ENCODE measurements at regions not wholly inside any gene's neighbourhood (a gene's known extent, or its start where the extent isn't known, plus 50 kb on each side); places are given as distances from the start of the nearest gene placed in this dataset. TPM values are rescaled to one million over a fixed set of nuclear protein-coding genes. Genes with fewer than 3 reads are reported as not detected.

GRCh38 chr10:1814556-1814955, 77.2 kb upstream of the ADARB2 start:
- intact Hi-C loops (cut with micrococcal nuclease), result no loop called here
- Mint-ChIP-seq H3K27me3 (peaks cover 0 to 2% of the 10 kb centered on the region in 2 donors), H3K4me3 (no peak overlapping the region), H3K4me1 (no peaks in the 10 kb centered on the region), H3K36me3 (no peaks in the 10 kb centered on the region), H3K27ac (no peak overlapping the region), H3K9me3 (peaks cover 0 to 33% (median 13%) of the 10 kb centered on the region in 8 donors)
- Histone ChIP-seq H3K27ac (ENCODE audit: low read depth, low read length) (no peak overlapping the region), H3K9me3 (ENCODE audit: control insufficient read depth in 1 of 2, low read length in 2 of 2) (no peaks in the 10 kb centered on the region), H3K4me3 (ENCODE audit: low read length in 2 of 2) (no peak overlapping the region), H3K4me1 (ENCODE audit: insufficient read depth, low read length) (no peaks in the 10 kb centered on the region), H3K36me3 (ENCODE audit: insufficient read depth, low read length) (no peaks in the 10 kb centered on the region), H3K27me3 (ENCODE audit: insufficient read depth, low read length) (no peaks in the 10 kb centered on the region)
- DNase-seq, result no peak
- POLR2A ChIA-PET (ENCODE audit: partially characterized antibody), result no interaction called here
- CTCF ChIA-PET (ENCODE audit: partially characterized antibody), result interaction anchor here (0.7 kb wide), 1 partner anchor 20 kb away, joined by 3 read pairs; no protein-coding TSS in a partner anchor

DNA sequence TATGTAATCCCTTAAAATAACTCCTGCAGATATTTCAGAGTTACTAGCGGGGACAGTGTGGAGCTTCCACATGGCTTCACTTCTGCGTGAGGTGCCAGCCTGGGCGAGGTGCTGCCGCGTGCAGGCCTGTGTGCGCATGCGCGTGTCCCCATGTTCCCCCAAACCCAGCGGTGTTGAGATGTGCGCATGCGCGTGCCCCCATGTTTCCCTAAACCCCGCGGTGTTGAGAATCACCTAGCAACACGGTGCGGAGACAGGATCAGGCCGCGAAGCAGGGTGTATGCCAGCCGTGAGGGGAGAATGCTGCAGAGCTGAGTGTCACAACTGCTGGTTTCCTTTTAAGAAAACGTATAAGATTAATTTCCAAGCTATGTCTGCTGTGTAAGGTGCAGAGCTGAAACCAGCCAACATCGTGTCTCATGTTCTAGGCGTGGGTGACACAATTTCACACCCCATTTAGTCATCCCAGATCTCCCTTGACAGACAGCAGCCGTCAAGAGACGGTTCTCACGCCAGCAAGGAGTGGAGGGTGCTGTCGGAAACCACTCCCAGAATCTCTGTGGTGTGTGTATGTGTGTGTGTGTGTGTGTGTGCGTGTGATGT, 71.9 kb upstream of the ADARB2 start:
- Mint-ChIP-seq H3K27me3 (peaks cover 0 to 3% of the 10 kb centered on the region in 2 donors), H3K4me1 (no peaks in the 10 kb centered on the region), H3K9me3 (no peaks in the 10 kb centered on the region), H3K4me3 (no peak overlapping the region), H3K36me3 (no peaks in the 10 kb centered on the region), H3K27ac (no peak overlapping the region)
- intact Hi-C loops (cut with micrococcal nuclease), result no loop called here
- no peaks in the 10 kb centered on the region for H3K36me3 ChIP-seq (ENCODE audit: insufficient read depth, low read length)
- H3K9me3 ChIP-seq (ENCODE audit: control insufficient read depth in 1 of 2, low read length in 2 of 2), result no peaks in the 10 kb centered on the region
- CTCF ChIA-PET (ENCODE audit: partially characterized antibody), result no interaction called here
- H3K27me3 ChIP-seq (ENCODE audit: insufficient read depth, low read length), result no peaks in the 10 kb centered on the region
- H3K27ac ChIP-seq (ENCODE audit: low read depth, low read length), result no peak overlapping the region
- H3K4me1 ChIP-seq (ENCODE audit: insufficient read depth, low read length), result no peaks in the 10 kb centered on the region
- POLR2A ChIA-PET (ENCODE audit: partially characterized antibody), result no interaction called here
- H3K4me3 ChIP-seq (ENCODE audit: low read length in 2 of 2), result no peak overlapping the region
- DNase-seq, result no peak

- no peaks in the 10 kb centered on the region for H3K9me3 Mint-ChIP-seq
- no peak for DNase-seq
- Histone ChIP-seq H3K36me3 (ENCODE audit: insufficient read depth, low read length) (no peaks in the 10 kb centered on the region), H3K9me3 (ENCODE audit: control insufficient read depth in 1 of 2, low read length in 2 of 2) (no peaks in the 10 kb centered on the region), H3K27ac (ENCODE audit: low read depth, low read length) (no peak overlapping the region), H3K27me3 (ENCODE audit: insufficient read depth, low read length) (no peaks in the 10 kb centered on the region), H3K4me3 (ENCODE audit: low read length in 2 of 2) (no peak overlapping the region), H3K4me1 (ENCODE audit: insufficient read depth, low read length) (no peaks in the 10 kb centered on the region)
- intact Hi-C loops (cut with micrococcal nuclease), result no loop called here
- no peaks in the 10 kb centered on the region for H3K4me1 Mint-ChIP-seq
- no peak overlapping the region for H3K4me3 Mint-ChIP-seq
- ChIA-PET POLR2A (ENCODE audit: partially characterized antibody) (no interaction called here), CTCF (ENCODE audit: partially characterized antibody) (no interaction called here)
- no peaks in the 10 kb centered on the region for H3K36me3 Mint-ChIP-seq
- H3K27ac Mint-ChIP-seq, result no peak overlapping the region
- H3K27me3 Mint-ChIP-seq, result peaks cover 0 to 3% of the 10 kb centered on the region in 2 donors
These were observed 70.6 kb upstream of the ADARB2 start for GRCh38 chr10:1807924-1808323.

GRCh38 chr10:1807196-1807595, 69.9 kb upstream of the ADARB2 start:
- Mint-ChIP-seq H3K27ac (no peak overlapping the region), H3K9me3 (no peaks in the 10 kb centered on the region), H3K27me3 (peaks cover 0 to 3% of the 10 kb centered on the region in 2 donors), H3K36me3 (no peaks in the 10 kb centered on the region), H3K4me1 (peaks cover 0 to 4% (median 0%) of the 10 kb centered on the region in 4 donors), H3K4me3 (peak overlapping the region in 1 of 8 donors; percentile 33)
- Histone ChIP-seq H3K4me3 (ENCODE audit: low read length in 2 of 2) (no peak overlapping the region), H3K4me1 (ENCODE audit: insufficient read depth, low read length) (no peaks in the 10 kb centered on the region), H3K36me3 (ENCODE audit: insufficient read depth, low read length) (no peaks in the 10 kb centered on the region), H3K27ac (ENCODE audit: low read depth, low read length) (no peak overlapping the region), H3K27me3 (ENCODE audit: insufficient read depth, low read length) (no peaks in the 10 kb centered on the region), H3K9me3 (ENCODE audit: control insufficient read depth in 1 of 2, low read length in 2 of 2) (no peaks in the 10 kb centered on the region)
- POLR2A ChIA-PET (ENCODE audit: partially characterized antibody), result no interaction called here
- no peak for DNase-seq
- intact Hi-C loops (cut with micrococcal nuclease), result no loop called here
- CTCF ChIA-PET (ENCODE audit: partially characterized antibody), result no interaction called here

GRCh38 chr10:1802413-1802812, 65.1 kb upstream of the ADARB2 start:
- intact Hi-C loops (cut with micrococcal nuclease), result no loop called here
- H3K27me3 ChIP-seq (ENCODE audit: insufficient read depth, low read length), result no peaks in the 10 kb centered on the region
- H3K27ac Mint-ChIP-seq, result no peak overlapping the region
- H3K27ac ChIP-seq (ENCODE audit: low read depth, low read length), result no peak overlapping the region
- H3K27me3 Mint-ChIP-seq, result peaks cover 0 to 1% of the 10 kb centered on the region in 2 donors
- H3K36me3 Mint-ChIP-seq, result no peaks in the 10 kb centered on the region
- CTCF ChIA-PET (ENCODE audit: partially characterized antibody), result no interaction called here
- peaks cover 0 to 7% (median under 1%) of the 10 kb centered on the region in 8 donors for H3K9me3 Mint-ChIP-seq
- POLR2A ChIA-PET (ENCODE audit: partially characterized antibody), result no interaction called here
- no peaks in the 10 kb centered on the region for H3K4me1 ChIP-seq (ENCODE audit: insufficient read depth, low read length)
- no peak overlapping the region for H3K4me3 ChIP-seq (ENCODE audit: low read length in 2 of 2)
- no peaks in the 10 kb centered on the region for H3K36me3 ChIP-seq (ENCODE audit: insufficient read depth, low read length)
- H3K4me3 Mint-ChIP-seq, result no peak overlapping the region
- DNase-seq, result no peak
- peaks cover 0 to 5% (median 0%) of the 10 kb centered on the region in 4 donors for H3K4me1 Mint-ChIP-seq
- no peaks in the 10 kb centered on the region for H3K9me3 ChIP-seq (ENCODE audit: control insufficient read depth in 1 of 2, low read length in 2 of 2)

DNA sequence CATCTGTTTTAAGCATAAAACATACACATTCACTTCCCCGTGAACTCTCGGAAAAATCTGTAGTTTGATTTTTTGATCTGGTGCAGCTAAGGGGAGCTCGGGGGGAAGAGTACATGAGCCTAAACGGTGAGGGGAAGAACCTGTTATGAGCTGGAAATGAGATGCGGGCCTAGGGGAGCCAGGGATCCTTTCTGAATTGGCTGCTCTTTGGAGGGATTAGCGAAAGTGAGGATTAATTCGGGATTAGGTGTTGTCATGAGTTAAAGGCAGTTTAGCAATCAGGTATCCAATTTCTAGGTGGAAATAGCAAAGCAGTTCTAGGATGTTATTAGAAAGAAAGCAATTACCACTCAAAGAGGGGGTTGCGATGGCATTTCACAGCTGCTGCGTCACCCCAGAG, 51.1 kb upstream of the ADARB2 start:
- Mint-ChIP-seq H3K27me3 (peaks cover 3 to 9% of the 10 kb centered on the region in 2 donors), H3K27ac (no peak overlapping the region), H3K4me3 (no peak overlapping the region), H3K4me1 (no peaks in the 10 kb centered on the region), H3K9me3 (peaks cover 0 to 4% (median 0%) of the 10 kb centered on the region in 8 donors), H3K36me3 (no peaks in the 10 kb centered on the region)
- Histone ChIP-seq H3K27me3 (ENCODE audit: insufficient read depth, low read length) (no peaks in the 10 kb centered on the region), H3K4me1 (ENCODE audit: insufficient read depth, low read length) (no peaks in the 10 kb centered on the region), H3K9me3 (ENCODE audit: control insufficient read depth in 1 of 2, low read length in 2 of 2) (no peaks in the 10 kb centered on the region), H3K4me3 (ENCODE audit: low read length in 2 of 2) (no peak overlapping the region), H3K27ac (ENCODE audit: low read depth, low read length) (no peak overlapping the region), H3K36me3 (ENCODE audit: insufficient read depth, low read length) (no peaks in the 10 kb centered on the region)
- intact Hi-C loops (cut with micrococcal nuclease), result no loop called here
- ChIA-PET CTCF (ENCODE audit: partially characterized antibody) (no interaction called here), POLR2A (ENCODE audit: partially characterized antibody) (no interaction called here)
- no peak for DNase-seq

Small RNAs in the stretch of these regions (microRNA-seq; reads per million reads assigned to microRNA genes)
- gene MIR6072 (ENCODE audit: borderline microRNAs expressed, borderline number of aligned reads, borderline replicate concordance), result not detected
